Astrocyte (in vitro differentiated cells and primary cell): ENCODE measurements at regions not wholly inside any gene's neighbourhood (a gene's known extent, or its start where the extent isn't known, plus 50 kb on each side); places are given as distances from the start of the nearest gene placed in this dataset.

Source experiments
- DNase-seq: peaks from one replicate; pipeline ENCODE4 v3.0.0-alpha.2; 2010; ENCODE audit warnings: low read depth
- FAIRE-seq: peaks from 2 replicates; lab custom pipeline; 2011; peaks lifted over from hg19 to GRCh38; lab: Jason Lieb, UNC
- H2AFZ ChIP-seq: 2 replicates; pipeline ENCODE4 v1.6.0; 2012; ENCODE audit warnings: low read depth, low read length, inconsistent platforms
- H3K27ac ChIP-seq: 2 replicates; pipeline ENCODE4 v1.5.1; 2011; ENCODE audit warnings: low read depth, low read length, inconsistent platforms
- H3K27me3 ChIP-seq: 2 replicates; pipeline ENCODE4 v1.6.0; 2011; ENCODE audit warnings: low read length, inconsistent platforms; ENCODE audit not compliant: insufficient read depth
- H3K36me3 ChIP-seq: 2 replicates; pipeline ENCODE4 v1.5.1; 2011; ENCODE audit warnings: low read length, inconsistent platforms; ENCODE audit not compliant: insufficient read depth
- H3K4me1 ChIP-seq: 2 replicates; pipeline ENCODE4 v1.5.1; 2011; ENCODE audit warnings: low read length, inconsistent platforms; ENCODE audit not compliant: insufficient read depth
- H3K4me2 ChIP-seq: 2 replicates; pipeline ENCODE4 v1.6.0; 2012; ENCODE audit warnings: low read length, inconsistent platforms
- H3K4me3 ChIP-seq: 2 replicates; pipeline ENCODE4 v1.5.1; 2011; ENCODE audit warnings: low read depth, mild to moderate bottlenecking, low read length, inconsistent platforms; ENCODE audit not compliant: insufficient read depth
- H3K79me2 ChIP-seq: 2 replicates; pipeline ENCODE4 v1.6.0; 2012; ENCODE audit warnings: mild to moderate bottlenecking, low read length, inconsistent platforms; ENCODE audit not compliant: insufficient read depth
- H3K9ac ChIP-seq: 2 replicates; pipeline ENCODE4 v1.6.0; 2012; ENCODE audit warnings: mild to moderate bottlenecking, low read length, inconsistent platforms
- H3K9me3 ChIP-seq: 2 replicates; pipeline ENCODE4 v1.5.1; 2012; ENCODE audit warnings: low read depth, mild to moderate bottlenecking, low read length, inconsistent platforms; ENCODE audit not compliant: insufficient read depth
- H4K20me1 ChIP-seq: 2 replicates; pipeline ENCODE4 v1.6.0; 2012; ENCODE audit warnings: low read length, inconsistent platforms; ENCODE audit not compliant: insufficient read depth
- H3K27ac Mint-ChIP-seq: one replicate; pipeline ENCODE4 v1.8.0; 2021; ENCODE audit warnings: mild to moderate bottlenecking, mixed read lengths; ENCODE audit not compliant: unreplicated experiment
- H3K27me3 Mint-ChIP-seq: one replicate; pipeline ENCODE4 v1.8.0; 2021; ENCODE audit warnings: low read depth, mixed read lengths; ENCODE audit not compliant: unreplicated experiment
- H3K36me3 Mint-ChIP-seq: one replicate; pipeline ENCODE4 v1.8.0; 2021; ENCODE audit warnings: low read depth, mixed read lengths; ENCODE audit not compliant: unreplicated experiment
- H3K4me1 Mint-ChIP-seq: one replicate; pipeline ENCODE4 v1.8.0; 2021; ENCODE audit warnings: low read depth, mixed read lengths; ENCODE audit not compliant: unreplicated experiment
- H3K4me3 Mint-ChIP-seq: one replicate; pipeline ENCODE4 v1.8.0; 2021; ENCODE audit warnings: mild to moderate bottlenecking, moderate library complexity, mixed read lengths; ENCODE audit not compliant: unreplicated experiment
- H3K9me3 Mint-ChIP-seq: one replicate; pipeline ENCODE4 v1.8.0; 2021; ENCODE audit warnings: mild to moderate bottlenecking, mixed read lengths; ENCODE audit not compliant: unreplicated experiment
- CTCF ChIP-seq: IDR thresholded peaks from 2 replicates; pipeline ENCODE4 v1.5.1; 2011; ENCODE audit warnings: low read depth, mild to moderate bottlenecking, inconsistent platforms, low read length, moderate library complexity; ENCODE audit not compliant: insufficient read depth
- EZH2 ChIP-seq: IDR thresholded peaks from 2 replicates; pipeline ENCODE4 v1.6.1; 2012; ENCODE audit warnings: mild to moderate bottlenecking, low read length, inconsistent platforms; ENCODE audit not compliant: insufficient read depth

GRCh38 chr10:33643042-33643441 lies 308.6 kb upstream of the NRP1 start:
- no peak overlapping the region for H3K9ac ChIP-seq
- no peaks in the 10 kb centered on the region for H3K79me2 ChIP-seq
- Mint-ChIP-seq H3K4me3 (no peak overlapping the region), H3K36me3 (no peaks in the 10 kb centered on the region), H3K27me3 (no peaks in the 10 kb centered on the region), H3K27ac (no peak overlapping the region), H3K4me1 (peaks cover 5% of the 10 kb centered on the region), H3K9me3 (no peaks in the 10 kb centered on the region)
- peak overlapping the region; percentile 23 for H3K4me2 ChIP-seq
- no peaks in the 10 kb centered on the region for H3K36me3 ChIP-seq
- no peak overlapping the region for H3K4me3 ChIP-seq
- H3K27me3 ChIP-seq = no peaks in the 10 kb centered on the region
- no peaks in the 10 kb centered on the region for H3K9me3 ChIP-seq
- H4K20me1 ChIP-seq = no peaks in the 10 kb centered on the region
- TF ChIP-seq CTCF = no peak
- TF ChIP-seq EZH2 = no peak
- H2AFZ ChIP-seq = no peak overlapping the region
- FAIRE-seq (no peak), DNase-seq (peak; percentile 84)
- H3K27ac ChIP-seq = no peak overlapping the region
- peaks cover 4% of the 10 kb centered on the region for H3K4me1 ChIP-seq

GRCh38 chr10:33638891-33639290 lies 304.4 kb upstream of the NRP1 start:
- no peak overlapping the region for H3K27ac ChIP-seq
- no peaks in the 10 kb centered on the region for H3K27me3 ChIP-seq
- Mint-ChIP-seq H3K27ac (no peak overlapping the region), H3K4me3 (no peak overlapping the region), H3K4me1 (peaks cover 5% of the 10 kb centered on the region), H3K9me3 (peaks cover 2% of the 10 kb centered on the region), H3K36me3 (no peaks in the 10 kb centered on the region), H3K27me3 (no peaks in the 10 kb centered on the region)
- H3K4me2 ChIP-seq = no peak overlapping the region
- no peaks in the 10 kb centered on the region for H4K20me1 ChIP-seq
- no peaks in the 10 kb centered on the region for H3K79me2 ChIP-seq
- H3K36me3 ChIP-seq = no peaks in the 10 kb centered on the region
- no peaks in the 10 kb centered on the region for H3K9me3 ChIP-seq
- H2AFZ ChIP-seq = no peak overlapping the region
- DNase-seq (no peak), FAIRE-seq (no peak)
- H3K4me3 ChIP-seq = no peak overlapping the region
- no peak overlapping the region for H3K9ac ChIP-seq
- TF ChIP-seq EZH2 = no peak
- no peak for TF ChIP-seq CTCF
- peaks cover 4% of the 10 kb centered on the region for H3K4me1 ChIP-seq

- Histone ChIP-seq H3K36me3 (no peaks in the 10 kb centered on the region), H3K9ac (no peak overlapping the region), H4K20me1 (no peaks in the 10 kb centered on the region), H3K79me2 (no peaks in the 10 kb centered on the region), H3K27ac (no peak overlapping the region), H3K4me3 (no peak overlapping the region), H2AFZ (no peak overlapping the region), H3K9me3 (no peaks in the 10 kb centered on the region), H3K4me1 (peaks cover 4% of the 10 kb centered on the region), H3K27me3 (no peaks in the 10 kb centered on the region), H3K4me2 (no peak overlapping the region)
- Mint-ChIP-seq H3K27me3 (no peaks in the 10 kb centered on the region), H3K4me1 (peaks cover 3% of the 10 kb centered on the region), H3K4me3 (no peak overlapping the region), H3K36me3 (no peaks in the 10 kb centered on the region), H3K27ac (no peak overlapping the region), H3K9me3 (peaks cover 2% of the 10 kb centered on the region)
- TF ChIP-seq CTCF (no peak), EZH2 (no peak)
- FAIRE-seq = no peak
- DNase-seq = no peak
Measured at GRCh38 chr10:33638374-33638773, 303.9 kb upstream of the NRP1 start.
